GM10266 (cell line): ENCODE measurements at regions not wholly inside any gene's neighbourhood (a gene's known extent, or its start where the extent isn't known, plus 50 kb on each side); places are given as distances from the start of the nearest gene placed in this dataset.

Experiments used
- DNase-seq: peaks from one replicate; pipeline ENCODE4 v3.0.0; 2012; ENCODE audit errors: extremely low spot score
- TF ChIP-seq, protein P1 (sequence below): IDR thresholded peaks from 2 replicates; pipeline ENCODE4 v1.5.1; 2012; ENCODE audit warnings: mild to moderate bottlenecking, low read depth; ENCODE audit not compliant: control insufficient read depth, insufficient read depth; ENCODE audit errors: missing control alignments

DNA sequence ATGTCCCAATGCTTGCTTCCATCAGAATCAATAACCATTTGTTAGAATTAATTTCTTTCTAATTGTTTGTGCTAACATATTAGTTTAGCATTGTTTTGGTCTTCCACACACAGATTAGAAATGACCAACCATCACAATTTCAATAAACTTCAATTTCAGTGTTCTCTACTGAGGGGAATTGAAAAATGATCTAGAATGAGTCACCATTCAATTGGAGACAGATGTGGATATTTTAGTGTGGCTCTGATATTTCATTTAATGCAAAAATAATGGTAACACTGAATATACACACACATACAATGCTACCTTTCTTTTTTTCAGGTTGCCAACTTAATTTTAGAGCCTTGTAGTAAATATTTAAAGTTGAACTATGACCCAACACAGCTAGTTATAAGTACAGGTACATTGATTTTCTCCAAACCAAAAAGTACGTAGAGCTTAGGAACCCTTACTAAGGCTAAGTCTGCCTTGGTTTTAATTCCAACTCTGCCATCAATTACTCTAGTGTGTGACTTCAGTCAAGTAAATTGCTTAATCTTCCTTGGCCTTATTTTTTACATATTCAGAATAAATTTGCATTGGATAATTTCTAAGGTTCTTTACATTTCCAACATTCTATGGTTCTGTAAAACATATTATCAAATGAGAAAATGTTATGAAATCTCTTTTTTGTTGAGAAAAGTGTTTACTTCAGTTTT, 143.9 kb downstream of the DMRTA1 start:
- TF ChIP-seq, protein P1, sequence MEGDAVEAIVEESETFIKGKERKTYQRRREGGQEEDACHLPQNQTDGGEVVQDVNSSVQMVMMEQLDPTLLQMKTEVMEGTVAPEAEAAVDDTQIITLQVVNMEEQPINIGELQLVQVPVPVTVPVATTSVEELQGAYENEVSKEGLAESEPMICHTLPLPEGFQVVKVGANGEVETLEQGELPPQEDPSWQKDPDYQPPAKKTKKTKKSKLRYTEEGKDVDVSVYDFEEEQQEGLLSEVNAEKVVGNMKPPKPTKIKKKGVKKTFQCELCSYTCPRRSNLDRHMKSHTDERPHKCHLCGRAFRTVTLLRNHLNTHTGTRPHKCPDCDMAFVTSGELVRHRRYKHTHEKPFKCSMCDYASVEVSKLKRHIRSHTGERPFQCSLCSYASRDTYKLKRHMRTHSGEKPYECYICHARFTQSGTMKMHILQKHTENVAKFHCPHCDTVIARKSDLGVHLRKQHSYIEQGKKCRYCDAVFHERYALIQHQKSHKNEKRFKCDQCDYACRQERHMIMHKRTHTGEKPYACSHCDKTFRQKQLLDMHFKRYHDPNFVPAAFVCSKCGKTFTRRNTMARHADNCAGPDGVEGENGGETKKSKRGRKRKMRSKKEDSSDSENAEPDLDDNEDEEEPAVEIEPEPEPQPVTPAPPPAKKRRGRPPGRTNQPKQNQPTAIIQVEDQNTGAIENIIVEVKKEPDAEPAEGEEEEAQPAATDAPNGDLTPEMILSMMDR: no peak
- no peak for DNase-seq

GRCh38 chr9:22595805-22596204, 149.2 kb downstream of the DMRTA1 start:
- TF ChIP-seq, protein P1: no peak

DNA sequence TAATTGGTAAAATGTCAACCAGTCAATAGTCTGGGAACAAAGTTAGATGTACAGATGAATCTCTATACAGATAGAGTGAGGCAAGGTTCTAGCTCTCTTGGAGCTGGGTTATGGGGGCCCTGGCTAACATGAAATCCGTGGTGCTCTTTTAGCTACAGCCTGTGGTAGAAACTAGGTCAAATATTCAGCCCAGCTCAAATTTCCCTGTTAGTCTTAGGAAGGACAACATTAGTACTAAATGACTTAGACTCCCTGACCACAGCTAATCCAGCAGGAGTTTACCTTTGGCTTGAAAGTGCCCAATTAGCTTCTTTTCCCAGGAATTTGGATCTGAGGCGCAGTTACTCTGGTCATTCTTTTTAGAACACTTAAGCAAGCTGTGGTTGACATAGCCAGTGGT, 170.5 kb downstream of the DMRTA1 start:
- TF ChIP-seq, protein P1: no peak
- DNase-seq: no peak

More at GRCh38 chr9:22595805-22596204, 149.2 kb downstream of the DMRTA1 start:
- no peak for DNase-seq

DNA sequence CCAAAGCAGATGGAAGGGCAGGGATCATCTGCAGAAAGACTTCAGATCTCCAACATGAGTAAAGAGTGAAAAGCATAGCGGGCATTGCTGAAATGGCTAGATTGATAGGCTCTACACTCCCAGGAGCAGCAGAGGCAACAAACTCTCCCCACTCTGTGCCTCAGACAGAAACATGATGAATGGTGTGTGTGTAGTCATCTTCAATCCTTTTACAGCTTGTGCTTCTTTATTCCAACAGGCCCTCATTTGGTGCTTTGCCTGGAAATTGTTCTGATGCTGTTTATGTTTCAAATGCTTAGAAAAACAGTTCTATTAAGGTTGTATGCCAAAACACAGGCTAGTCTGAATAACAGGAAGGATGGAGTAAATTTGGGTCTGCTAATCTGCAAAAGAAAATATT, 176.2 kb downstream of the DMRTA1 start:
- no peak for DNase-seq

DNA sequence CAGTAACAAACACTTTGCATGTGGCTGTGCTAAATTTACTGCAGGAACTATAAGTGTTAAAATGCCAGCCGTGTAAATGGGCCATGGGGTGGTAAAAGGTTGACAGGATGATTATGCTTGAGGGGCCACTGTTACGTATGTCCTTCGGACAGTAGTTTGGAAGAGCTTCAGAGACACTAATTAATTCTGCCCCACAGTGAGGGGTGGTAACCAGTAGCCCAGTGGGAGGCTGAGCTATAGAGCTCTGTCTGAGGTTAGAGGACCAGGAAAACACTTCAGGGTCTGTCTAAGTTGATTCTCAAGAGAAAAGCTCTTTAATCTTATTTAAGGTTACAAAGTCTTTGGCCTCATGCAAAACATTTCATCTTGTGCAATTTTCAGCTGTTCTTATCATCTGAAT, 176.6 kb downstream of the DMRTA1 start:
- TF ChIP-seq, protein P1: no peak
- DNase-seq: no peak

More for the DNA sequence above, 176.2 kb downstream of the DMRTA1 start:
- TF ChIP-seq, protein P1: no peak

GRCh38 chr9:22625540-22625939, 178.9 kb downstream of the DMRTA1 start:
- no peak for DNase-seq
- TF ChIP-seq, protein P1: no peak

DNA sequence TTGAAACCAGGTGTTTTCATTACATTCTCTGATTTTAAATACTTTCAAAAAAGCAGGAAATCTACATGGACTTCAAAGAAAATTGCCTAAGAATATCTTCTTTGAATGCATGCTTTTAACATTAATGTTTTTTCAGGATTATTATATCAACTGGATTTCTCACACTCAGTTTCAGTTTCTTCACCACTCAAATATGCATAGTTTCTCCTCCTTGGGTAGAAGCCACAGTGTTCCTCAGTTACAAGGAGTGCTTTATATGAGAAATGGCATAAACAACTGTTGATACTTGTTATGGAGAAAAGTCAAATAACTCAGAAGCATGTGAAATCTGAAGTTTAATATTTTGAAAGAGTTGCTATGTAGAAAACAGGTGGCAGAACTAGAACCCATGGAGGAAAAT, 196.9 kb downstream of the DMRTA1 start:
- DNase-seq: no peak
- TF ChIP-seq, protein P1: no peak
